ENCODE measurements at regions not wholly inside any gene's neighbourhood (a gene's known extent, or its start where the extent isn't known, plus 50 kb on each side); places are given as distances from the start of the nearest gene placed in this dataset.

DNA sequence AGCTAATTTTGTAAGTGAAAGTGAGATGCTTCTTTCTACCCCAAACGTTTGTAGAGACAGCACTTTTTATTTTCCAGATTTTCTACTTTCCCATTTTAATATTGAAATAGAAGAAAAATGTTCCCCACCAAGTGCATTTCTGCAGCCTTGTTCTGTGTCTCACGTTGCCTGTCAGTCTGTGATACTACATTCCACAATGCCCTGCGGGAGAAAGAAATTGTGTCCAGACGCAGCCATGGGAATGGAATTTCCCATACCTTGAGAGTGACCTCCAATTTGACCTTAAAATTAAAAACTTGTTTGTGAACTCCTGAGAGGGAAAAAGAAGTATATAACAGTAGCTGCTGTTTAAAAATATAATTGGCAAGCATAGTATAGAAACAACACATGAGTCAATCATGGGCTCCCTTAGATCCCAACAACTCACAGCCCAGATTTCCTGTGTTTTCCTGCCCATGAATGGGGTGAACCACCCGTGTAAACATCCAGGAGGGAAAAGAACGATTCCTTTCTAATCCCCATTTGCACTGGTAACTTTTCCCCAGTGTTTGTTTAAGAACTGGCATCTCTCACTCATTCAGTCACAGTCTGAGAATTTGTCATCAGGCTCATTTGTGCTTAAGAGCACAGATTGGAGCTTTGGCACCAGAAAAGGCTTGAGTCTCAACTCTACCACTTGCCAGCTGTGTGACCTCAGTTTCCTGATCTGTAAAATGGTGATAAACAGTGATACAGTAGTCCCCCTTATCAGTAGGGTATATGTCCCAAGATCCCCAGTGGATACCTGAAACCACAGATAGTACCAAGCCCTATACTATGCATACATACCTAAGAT is 166.1 kb upstream of the ZNF521 start:
- no peak for TF ChIP-seq EZH2 (IDR thresholded peaks at IDR 0.05; ENCODE audit: low read depth)
- TF ChIP-seq, protein P1, sequence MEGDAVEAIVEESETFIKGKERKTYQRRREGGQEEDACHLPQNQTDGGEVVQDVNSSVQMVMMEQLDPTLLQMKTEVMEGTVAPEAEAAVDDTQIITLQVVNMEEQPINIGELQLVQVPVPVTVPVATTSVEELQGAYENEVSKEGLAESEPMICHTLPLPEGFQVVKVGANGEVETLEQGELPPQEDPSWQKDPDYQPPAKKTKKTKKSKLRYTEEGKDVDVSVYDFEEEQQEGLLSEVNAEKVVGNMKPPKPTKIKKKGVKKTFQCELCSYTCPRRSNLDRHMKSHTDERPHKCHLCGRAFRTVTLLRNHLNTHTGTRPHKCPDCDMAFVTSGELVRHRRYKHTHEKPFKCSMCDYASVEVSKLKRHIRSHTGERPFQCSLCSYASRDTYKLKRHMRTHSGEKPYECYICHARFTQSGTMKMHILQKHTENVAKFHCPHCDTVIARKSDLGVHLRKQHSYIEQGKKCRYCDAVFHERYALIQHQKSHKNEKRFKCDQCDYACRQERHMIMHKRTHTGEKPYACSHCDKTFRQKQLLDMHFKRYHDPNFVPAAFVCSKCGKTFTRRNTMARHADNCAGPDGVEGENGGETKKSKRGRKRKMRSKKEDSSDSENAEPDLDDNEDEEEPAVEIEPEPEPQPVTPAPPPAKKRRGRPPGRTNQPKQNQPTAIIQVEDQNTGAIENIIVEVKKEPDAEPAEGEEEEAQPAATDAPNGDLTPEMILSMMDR (conservative IDR thresholded peaks at IDR 0.05): no peak

Data from PC-9 (cell line).